ENCODE measurements at regions not wholly inside any gene's neighbourhood (a gene's known extent, or its start where the extent isn't known, plus 50 kb on each side); places are given as distances from the start of the nearest gene placed in this dataset.

DNA sequence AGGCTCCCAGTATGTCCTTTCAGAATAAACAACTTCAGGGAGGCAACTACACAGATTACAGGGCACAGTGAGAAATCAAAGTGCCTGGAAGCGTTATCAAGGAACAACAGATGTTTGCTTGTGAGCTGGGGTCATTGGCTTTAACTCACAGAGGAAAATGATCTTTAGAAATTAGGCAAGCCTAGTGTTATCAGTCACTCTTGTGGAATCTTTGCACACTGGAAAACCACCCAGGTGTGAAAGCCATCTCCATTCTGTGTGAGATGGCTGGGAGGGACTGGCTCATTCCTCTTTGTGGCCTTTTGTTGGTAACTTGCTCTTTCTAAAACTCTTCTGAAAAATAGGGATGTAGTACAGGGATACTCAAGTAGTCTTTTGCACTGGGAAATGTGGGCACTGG, 716.0 kb downstream of the XPNPEP1 start:
- TF ChIP-seq, protein P1, sequence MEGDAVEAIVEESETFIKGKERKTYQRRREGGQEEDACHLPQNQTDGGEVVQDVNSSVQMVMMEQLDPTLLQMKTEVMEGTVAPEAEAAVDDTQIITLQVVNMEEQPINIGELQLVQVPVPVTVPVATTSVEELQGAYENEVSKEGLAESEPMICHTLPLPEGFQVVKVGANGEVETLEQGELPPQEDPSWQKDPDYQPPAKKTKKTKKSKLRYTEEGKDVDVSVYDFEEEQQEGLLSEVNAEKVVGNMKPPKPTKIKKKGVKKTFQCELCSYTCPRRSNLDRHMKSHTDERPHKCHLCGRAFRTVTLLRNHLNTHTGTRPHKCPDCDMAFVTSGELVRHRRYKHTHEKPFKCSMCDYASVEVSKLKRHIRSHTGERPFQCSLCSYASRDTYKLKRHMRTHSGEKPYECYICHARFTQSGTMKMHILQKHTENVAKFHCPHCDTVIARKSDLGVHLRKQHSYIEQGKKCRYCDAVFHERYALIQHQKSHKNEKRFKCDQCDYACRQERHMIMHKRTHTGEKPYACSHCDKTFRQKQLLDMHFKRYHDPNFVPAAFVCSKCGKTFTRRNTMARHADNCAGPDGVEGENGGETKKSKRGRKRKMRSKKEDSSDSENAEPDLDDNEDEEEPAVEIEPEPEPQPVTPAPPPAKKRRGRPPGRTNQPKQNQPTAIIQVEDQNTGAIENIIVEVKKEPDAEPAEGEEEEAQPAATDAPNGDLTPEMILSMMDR (IDR thresholded peaks at IDR 0.05), result no peak
- TF ChIP-seq EZH2 (IDR thresholded peaks at IDR 0.05; ENCODE audit: borderline replicate concordance, insufficient read depth, low read depth, low read length, poor library complexity, severe bottlenecking), result no peak

All from B cell (primary cell).